CD14-positive monocyte (primary cell): ENCODE measurements at regions not wholly inside any gene's neighbourhood (a gene's known extent, or its start where the extent isn't known, plus 50 kb on each side); places are given as distances from the start of the nearest gene placed in this dataset.

Experiments
- DNase-seq, 3 donors: peaks; one replicate each; pipeline ENCODE4 v3.0.0-alpha.2; 2011 to 2022
- H2AFZ ChIP-seq: 2 replicates; pipeline ENCODE4 v1.6.0; 2012; ENCODE audit warnings: mild to moderate bottlenecking, low read depth, low read length, inconsistent platforms; ENCODE audit not compliant: insufficient read depth, poor library complexity, severe bottlenecking
- H3K27ac ChIP-seq, 2 donors: 1 replicate in 1 of 2; 2 replicates in 1 of 2; pipeline ENCODE4 v1.5.1; 2012 to 2013; ENCODE audit warnings: low read length in 2 of 2, control low read depth in 1 of 2, inconsistent platforms in 1 of 2, low read depth in 1 of 2, mild to moderate bottlenecking in 1 of 2
- H3K27me3 ChIP-seq, 2 donors: one replicate each; pipeline versions ENCODE4 v1.6.0 to v1.6.1; 2011 to 2013; ENCODE audit warnings: low read length in 2 of 2; ENCODE audit not compliant: control insufficient read depth in 2 of 2, insufficient read depth in 2 of 2
- H3K36me3 ChIP-seq, 2 donors: replicated peaks in 1 of 2; 1 replicate in 1 of 2; 2 replicates in 1 of 2; pipeline versions ENCODE4 v1.5.1 to v1.6.1; 2012 to 2013; ENCODE audit warnings: low read length in 2 of 2, control low read depth in 1 of 2, inconsistent platforms in 1 of 2, mild to moderate bottlenecking in 1 of 2; ENCODE audit not compliant: insufficient read depth in 2 of 2, control insufficient read depth in 1 of 2
- H3K4me1 ChIP-seq, 2 donors: 1 replicate in 1 of 2; 2 replicates in 1 of 2; pipeline versions ENCODE4 v1.5.1 to v1.6.1; 2012 to 2013; ENCODE audit warnings: low read length in 2 of 2, control low read depth in 1 of 2, inconsistent platforms in 1 of 2, mild to moderate bottlenecking in 1 of 2, moderate library complexity in 1 of 2; ENCODE audit not compliant: insufficient read depth in 2 of 2, control insufficient read depth in 1 of 2
- H3K4me2 ChIP-seq: replicated peaks from 2 replicates; pipeline ENCODE3; 2012; ENCODE audit warnings: low read length, moderate library complexity, mild to moderate bottlenecking; ENCODE audit not compliant: poor library complexity, severe bottlenecking; ENCODE audit errors: extremely low read depth
- H3K4me3 ChIP-seq, 3 experiments: fragments of 200-600 bp in 1 of 3; sonication (generic) in 1 of 3; replicated peaks in 1 of 3; 1 replicate in 2 of 3; 2 replicates in 1 of 3; pipeline ENCODE4 v1.5.1; 2011 to 2013; ENCODE audit warnings: low read length in 3 of 3, mild to moderate bottlenecking in 3 of 3, control low read depth in 2 of 3, low read depth in 2 of 3, inconsistent platforms in 1 of 3, moderate library complexity in 1 of 3
- H3K79me2 ChIP-seq: 2 replicates; pipeline ENCODE4 v1.6.0; 2012; ENCODE audit warnings: mild to moderate bottlenecking, control low read depth, inconsistent platforms, low read length, moderate library complexity; ENCODE audit not compliant: insufficient read depth
- H3K9ac ChIP-seq: 2 replicates; pipeline ENCODE4 v1.6.0; 2017; ENCODE audit warnings: low read length, mild to moderate bottlenecking; ENCODE audit not compliant: insufficient read depth, poor library complexity, severe bottlenecking
- H3K9me3 ChIP-seq, 2 donors: replicated peaks in 1 of 2; 1 replicate in 1 of 2; 2 replicates in 1 of 2; pipeline versions ENCODE4 v1.5.1 to v1.6.1; 2012 to 2013; ENCODE audit warnings: low read length in 2 of 2, control low read depth in 1 of 2; ENCODE audit not compliant: control insufficient read depth in 1 of 2, insufficient read depth in 1 of 2
- H4K20me1 ChIP-seq: 2 replicates; pipeline ENCODE4 v1.6.0; 2012; ENCODE audit warnings: mild to moderate bottlenecking, low read length, control low read depth, moderate library complexity; ENCODE audit not compliant: insufficient read depth
- H3K27ac Mint-ChIP-seq, 7 donors: one replicate each; pipeline ENCODE4 v1.8.0; 2020; ENCODE audit warnings: mild to moderate bottlenecking in 7 of 7, mixed read lengths in 7 of 7, moderate library complexity in 6 of 7, inconsistent platforms in 2 of 7
- H3K27me3 Mint-ChIP-seq, 3 donors: one replicate each; pipeline ENCODE4 v1.8.0; 2021 to 2022; ENCODE audit warnings: low read depth in 3 of 3, mild to moderate bottlenecking in 3 of 3, mixed read lengths in 3 of 3, moderate library complexity in 3 of 3, inconsistent platforms in 1 of 3
- H3K36me3 Mint-ChIP-seq, 2 donors: one replicate each; pipeline ENCODE4 v1.8.0; 2020; ENCODE audit warnings: mixed read lengths in 2 of 2, inconsistent platforms in 1 of 2, mild to moderate bottlenecking in 1 of 2
- H3K4me1 Mint-ChIP-seq: one replicate; pipeline ENCODE4 v1.8.0; 2020; ENCODE audit warnings: mild to moderate bottlenecking, mixed read lengths
- H3K4me3 Mint-ChIP-seq, 2 donors: one replicate each; pipeline ENCODE4 v1.8.0; 2020; ENCODE audit warnings: mild to moderate bottlenecking in 2 of 2, mixed read lengths in 2 of 2, moderate library complexity in 1 of 2
- H3K9me3 Mint-ChIP-seq, 7 donors: one replicate each; pipeline ENCODE4 v1.8.0; 2020 to 2022; ENCODE audit warnings: mixed read lengths in 7 of 7, mild to moderate bottlenecking in 6 of 7, moderate library complexity in 6 of 7, inconsistent platforms in 2 of 7
- WGBS: methylation state at CpG from one replicate; pipeline ENCODE4 v1.1.5; 2013; ENCODE audit warnings: missing lambda C conversion rate; ENCODE audit not compliant: insufficient coverage; 5-methylcytosine and 5-hydroxymethylcytosine counted together
- intact Hi-C, 2 donors: fragments of 100-400 bp; cut with micrococcal nuclease; formaldehyde crosslinking; loops; one replicate each; pipeline versions ENCODE4 v1.15.0 to v1.15.1; 2023
- TF ChIP-seq, protein P1 (sequence below): fragments of 200-600 bp; IDR thresholded peaks from one replicate; pipeline ENCODE4 v1.8.0; 2022; ENCODE audit warnings: antibody characterized with exemption, mild to moderate bottlenecking

- Histone ChIP-seq H3K9ac (no peak overlapping the region), H3K4me2 (no peak overlapping the region), H3K79me2 (no peaks in the 10 kb centered on the region), H3K36me3 (no peaks in the 10 kb centered on the region), H3K9me3 (no peaks in the 10 kb centered on the region), H3K27me3 (no peaks in the 10 kb centered on the region), H3K4me3 (no peak overlapping the region), H3K27ac (no peak overlapping the region), H3K4me1 (no peaks in the 10 kb centered on the region), H2AFZ (no peak overlapping the region), H4K20me1 (no peaks in the 10 kb centered on the region)
- TF ChIP-seq, protein P1, sequence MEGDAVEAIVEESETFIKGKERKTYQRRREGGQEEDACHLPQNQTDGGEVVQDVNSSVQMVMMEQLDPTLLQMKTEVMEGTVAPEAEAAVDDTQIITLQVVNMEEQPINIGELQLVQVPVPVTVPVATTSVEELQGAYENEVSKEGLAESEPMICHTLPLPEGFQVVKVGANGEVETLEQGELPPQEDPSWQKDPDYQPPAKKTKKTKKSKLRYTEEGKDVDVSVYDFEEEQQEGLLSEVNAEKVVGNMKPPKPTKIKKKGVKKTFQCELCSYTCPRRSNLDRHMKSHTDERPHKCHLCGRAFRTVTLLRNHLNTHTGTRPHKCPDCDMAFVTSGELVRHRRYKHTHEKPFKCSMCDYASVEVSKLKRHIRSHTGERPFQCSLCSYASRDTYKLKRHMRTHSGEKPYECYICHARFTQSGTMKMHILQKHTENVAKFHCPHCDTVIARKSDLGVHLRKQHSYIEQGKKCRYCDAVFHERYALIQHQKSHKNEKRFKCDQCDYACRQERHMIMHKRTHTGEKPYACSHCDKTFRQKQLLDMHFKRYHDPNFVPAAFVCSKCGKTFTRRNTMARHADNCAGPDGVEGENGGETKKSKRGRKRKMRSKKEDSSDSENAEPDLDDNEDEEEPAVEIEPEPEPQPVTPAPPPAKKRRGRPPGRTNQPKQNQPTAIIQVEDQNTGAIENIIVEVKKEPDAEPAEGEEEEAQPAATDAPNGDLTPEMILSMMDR: no peak
- WGBS: 0% methylated on average over 2 of the region's 8 CpGs
- DNase-seq: no peak
- H3K4me3 Mint-ChIP-seq: no peak overlapping the region
- intact Hi-C loops: no loop called here
- no peak overlapping the region for H3K27ac Mint-ChIP-seq
- H3K27me3 Mint-ChIP-seq: peaks cover 0 to 5% (median 0%) of the 10 kb centered on the region in 3 donors
- peaks cover 0 to 7% (median 2%) of the 10 kb centered on the region in 7 donors for H3K9me3 Mint-ChIP-seq
- H3K36me3 Mint-ChIP-seq: no peaks in the 10 kb centered on the region
- H3K4me1 Mint-ChIP-seq: no peaks in the 10 kb centered on the region
Measured at GRCh38 chr6:12467706-12468670, 177.8 kb downstream of the EDN1 start.

- H3K27me3 Mint-ChIP-seq: peaks cover 0 to 5% (median 0%) of the 10 kb centered on the region in 3 donors
- intact Hi-C loops: no loop called here
- no peak overlapping the region for H3K27ac ChIP-seq
- H4K20me1 ChIP-seq: no peaks in the 10 kb centered on the region
- H3K79me2 ChIP-seq: no peaks in the 10 kb centered on the region
- H3K4me3 ChIP-seq: no peak overlapping the region
- no peak overlapping the region for H3K4me3 Mint-ChIP-seq
- no peaks in the 10 kb centered on the region for H3K36me3 Mint-ChIP-seq
- TF ChIP-seq, protein P1: no peak
- no peaks in the 10 kb centered on the region for H3K9me3 Mint-ChIP-seq
- no peak for DNase-seq
- no peaks in the 10 kb centered on the region for H3K4me1 ChIP-seq
- no peaks in the 10 kb centered on the region for H3K4me1 Mint-ChIP-seq
- H3K27me3 ChIP-seq: no peaks in the 10 kb centered on the region
- no peaks in the 10 kb centered on the region for H3K36me3 ChIP-seq
- H2AFZ ChIP-seq: no peak overlapping the region
- WGBS: 97% methylated on average over 3 of the region's 4 CpGs
- no peak overlapping the region for H3K27ac Mint-ChIP-seq
- no peak overlapping the region for H3K9ac ChIP-seq
- no peaks in the 10 kb centered on the region for H3K9me3 ChIP-seq
- H3K4me2 ChIP-seq: no peak overlapping the region
Measured at GRCh38 chr6:12472601-12473038, 182.5 kb downstream of the EDN1 start.
